Endothelial cell (in vitro differentiated cells): ENCODE measurements at regions not wholly inside any gene's neighbourhood (a gene's known extent, or its start where the extent isn't known, plus 50 kb on each side); places are given as distances from the start of the nearest gene placed in this dataset.
"Not testable (repeated sequence)": the region's sequence is repeated elsewhere in the genome, so short reads cannot be mapped to it uniquely, and the experiment has no call there.

Experiments used
- DNase-seq: peaks from one replicate; pipeline ENCODE4 v3.0.0; 2021; ENCODE audit warnings: low spot score
- H3K27ac Mint-ChIP-seq: one replicate; pipeline ENCODE4 v1.8.0; 2021; ENCODE audit warnings: mixed read lengths, inconsistent platforms; ENCODE audit not compliant: unreplicated experiment
- H3K27me3 Mint-ChIP-seq: one replicate; pipeline ENCODE4 v1.8.0; 2021; ENCODE audit warnings: mild to moderate bottlenecking, moderate library complexity, mixed read lengths, inconsistent platforms; ENCODE audit not compliant: unreplicated experiment
- H3K36me3 Mint-ChIP-seq: one replicate; pipeline ENCODE4 v1.8.0; 2021; ENCODE audit warnings: mild to moderate bottlenecking, low read depth, mixed read lengths, inconsistent platforms; ENCODE audit not compliant: unreplicated experiment
- H3K4me1 Mint-ChIP-seq: one replicate; pipeline ENCODE4 v1.8.0; 2021; ENCODE audit warnings: mild to moderate bottlenecking, mixed read lengths, inconsistent platforms; ENCODE audit not compliant: unreplicated experiment
- H3K4me3 Mint-ChIP-seq: one replicate; pipeline ENCODE4 v1.8.0; 2021; ENCODE audit warnings: mild to moderate bottlenecking, mixed read lengths, inconsistent platforms; ENCODE audit not compliant: unreplicated experiment
- H3K9me3 Mint-ChIP-seq: one replicate; pipeline ENCODE4 v1.8.0; 2021; ENCODE audit warnings: mixed read lengths, inconsistent platforms; ENCODE audit not compliant: unreplicated experiment
- CTCF ChIP-seq: fragments of 200-600 bp; sonication (generic); IDR thresholded peaks from one replicate; pipeline ENCODE4 v1.5.0; 2021; ENCODE audit warnings: antibody characterized with exemption; ENCODE audit not compliant: unreplicated experiment

GRCh38 chr15:62369454-62369853, 204.4 kb upstream of the C2CD4B start:
- Mint-ChIP-seq H3K4me1 (no peaks in the 10 kb centered on the region), H3K27ac (no peak overlapping the region), H3K27me3 (peaks cover 1% of the 10 kb centered on the region), H3K36me3 (no peaks in the 10 kb centered on the region), H3K4me3 (no peak overlapping the region), H3K9me3 (no peaks in the 10 kb centered on the region)
- no peak for DNase-seq
- no peak for TF ChIP-seq CTCF

DNA sequence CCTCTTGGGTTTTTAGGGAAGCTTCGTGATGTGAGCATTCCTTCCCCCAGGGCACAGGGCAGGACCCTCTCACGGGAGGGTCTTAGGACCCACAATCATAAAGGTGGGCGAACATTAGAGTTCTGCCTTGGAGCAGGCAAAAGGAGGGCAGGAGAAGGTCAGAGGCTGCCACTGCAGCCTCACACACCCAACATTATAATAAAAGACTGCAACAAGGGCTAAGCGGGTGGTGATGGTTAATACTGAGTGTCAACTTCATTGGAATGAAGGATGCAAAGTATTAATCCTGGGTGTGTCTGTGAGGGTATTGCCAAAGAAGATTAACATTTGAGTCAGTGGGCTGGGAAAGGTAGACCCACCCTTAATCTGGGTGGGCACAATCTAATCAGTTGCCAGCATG, 206.6 kb upstream of the C2CD4B start:
- H3K4me1 Mint-ChIP-seq, DNase-seq, H3K36me3 Mint-ChIP-seq, H3K4me3 Mint-ChIP-seq, H3K27me3 Mint-ChIP-seq, H3K9me3 Mint-ChIP-seq, H3K27ac Mint-ChIP-seq: not testable (repeated sequence)

DNA sequence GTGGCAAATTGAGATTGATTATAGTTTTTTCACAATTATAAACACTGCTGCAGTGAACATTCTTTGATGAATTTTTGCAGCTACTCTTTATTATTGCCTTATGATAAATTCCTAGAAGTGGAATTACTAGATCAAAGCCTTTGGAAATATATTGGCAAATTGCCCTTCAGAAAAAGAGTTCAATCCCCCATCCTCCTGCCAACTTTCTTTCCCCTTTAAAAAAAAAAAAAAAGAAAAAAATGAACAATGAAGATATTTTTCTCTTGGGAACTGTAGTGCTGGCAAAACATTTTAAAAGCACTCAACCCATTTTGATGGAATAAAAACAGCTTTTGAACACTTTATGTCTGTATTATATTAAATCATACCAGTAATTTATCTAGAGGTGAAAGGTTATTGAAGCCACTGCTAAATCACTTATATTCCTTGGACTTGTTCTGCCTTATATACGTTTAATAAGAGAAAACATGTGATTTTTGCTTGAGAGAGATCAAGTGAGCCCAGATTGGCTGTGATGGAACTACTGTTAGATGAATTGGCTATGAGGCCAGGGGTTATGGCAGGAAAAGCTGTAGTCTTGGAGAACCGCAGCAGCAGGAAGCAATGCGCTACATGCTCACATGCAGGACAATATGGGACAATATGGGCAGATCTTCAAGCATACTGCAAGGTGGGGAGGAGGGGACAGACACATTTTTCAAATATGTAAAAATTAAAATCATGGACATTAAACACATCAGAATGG, 212.8 kb upstream of the C2CD4B start:
- Mint-ChIP-seq H3K27me3 (peaks cover 1% of the 10 kb centered on the region), H3K27ac (no peak overlapping the region), H3K4me3 (no peak overlapping the region), H3K36me3 (no peaks in the 10 kb centered on the region), H3K4me1 (no peaks in the 10 kb centered on the region), H3K9me3 (no peaks in the 10 kb centered on the region)
- DNase-seq, result no peak
- no peak for TF ChIP-seq CTCF

DNA sequence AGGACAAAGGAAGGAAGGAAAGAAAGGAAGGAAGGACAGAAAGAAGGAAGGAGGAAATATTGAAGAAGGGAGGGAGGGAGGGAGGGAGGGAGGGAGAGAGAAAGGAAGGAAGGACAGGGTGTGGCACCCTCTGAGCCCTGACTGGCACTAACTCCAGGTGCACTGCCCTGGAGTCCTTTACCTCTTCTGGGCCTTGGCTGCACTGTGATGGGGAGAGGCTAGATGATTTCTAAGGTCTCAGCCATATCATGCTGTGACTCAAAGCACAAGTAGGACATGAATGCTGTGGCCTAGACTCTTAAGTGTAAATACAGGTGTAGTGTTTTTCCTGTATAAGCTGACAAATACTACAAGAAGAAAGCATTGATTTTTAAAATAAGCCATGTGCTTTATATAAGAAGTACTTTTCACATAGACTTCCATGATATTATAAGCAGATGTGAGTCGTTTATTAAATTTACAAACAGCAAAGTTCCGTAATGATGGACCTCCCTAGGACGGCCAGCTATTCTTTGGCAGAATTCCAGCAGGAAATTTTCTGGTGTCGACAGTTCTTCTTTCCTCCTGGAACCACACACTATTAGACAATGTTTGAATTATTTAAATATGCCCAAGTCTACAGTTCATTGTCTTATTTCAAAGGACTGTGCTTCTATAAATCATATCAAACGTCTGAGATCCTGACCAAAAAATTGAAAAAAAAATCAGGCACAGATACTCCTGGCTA, 213.8 kb upstream of the C2CD4B start:
- peaks cover 1% of the 10 kb centered on the region for H3K27me3 Mint-ChIP-seq
- no peak for TF ChIP-seq CTCF
- H3K4me1 Mint-ChIP-seq, result no peaks in the 10 kb centered on the region
- H3K36me3 Mint-ChIP-seq, result no peaks in the 10 kb centered on the region
- no peak for DNase-seq
- H3K27ac Mint-ChIP-seq, result no peak overlapping the region
- no peaks in the 10 kb centered on the region for H3K9me3 Mint-ChIP-seq
- no peak overlapping the region for H3K4me3 Mint-ChIP-seq

DNA sequence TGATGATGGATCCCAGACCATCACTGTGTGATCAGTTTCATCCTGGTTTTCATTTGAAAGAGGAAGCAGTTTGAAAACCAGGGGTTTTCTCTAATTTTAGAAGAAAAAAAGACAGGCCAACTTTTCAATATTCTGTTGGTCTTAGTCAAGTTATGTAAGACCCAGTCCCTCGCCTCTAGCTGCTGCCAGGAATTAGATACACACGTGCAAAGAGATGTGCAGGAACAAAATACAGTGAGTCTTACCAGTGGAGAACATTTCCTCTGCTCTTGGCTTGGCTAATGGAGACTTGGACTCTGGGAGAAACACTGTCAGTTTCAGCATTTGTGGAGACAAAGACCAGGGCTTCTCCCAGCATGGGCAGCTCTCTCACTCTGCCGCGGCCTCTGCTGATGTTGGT, 214.9 kb upstream of the C2CD4B start:
- H3K27me3 Mint-ChIP-seq, result peaks cover 1% of the 10 kb centered on the region
- H3K36me3 Mint-ChIP-seq, result no peaks in the 10 kb centered on the region
- H3K27ac Mint-ChIP-seq, result no peak overlapping the region
- TF ChIP-seq CTCF, result no peak
- no peaks in the 10 kb centered on the region for H3K9me3 Mint-ChIP-seq
- no peak for DNase-seq
- H3K4me1 Mint-ChIP-seq, result no peaks in the 10 kb centered on the region
- H3K4me3 Mint-ChIP-seq, result no peak overlapping the region
